Inferior parietal cortex (tissue), 1 donor: ENCODE measurements at regions not wholly inside any gene's neighbourhood (a gene's known extent, or its start where the extent isn't known, plus 50 kb on each side); places are given as distances from the start of the nearest gene placed in this dataset.

Source experiments
- DNase-seq: peaks from one replicate; pipeline ENCODE4 v3.0.0-alpha.2; 2016; ENCODE audit errors: extremely low spot score

DNA sequence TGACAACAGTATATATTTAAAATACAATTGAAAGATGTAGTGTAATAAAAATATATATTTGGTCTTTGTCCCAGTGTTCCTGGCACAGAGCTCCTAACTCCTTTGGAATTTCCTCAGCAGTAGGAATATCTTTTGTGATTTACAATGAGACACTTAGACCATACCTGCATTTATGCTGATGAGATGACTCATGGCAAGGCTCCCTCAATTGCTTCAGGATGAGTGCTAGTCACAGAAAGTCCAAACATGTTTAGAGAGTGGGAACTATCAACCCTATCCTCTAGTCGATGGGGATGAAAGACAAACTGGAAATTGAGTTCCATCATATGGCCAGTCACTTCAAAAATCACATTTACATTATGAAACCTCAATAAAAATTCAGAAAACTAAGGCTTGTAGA, 588.3 kb upstream of the LMCD1 start:
- DNase-seq = no peak

DNA sequence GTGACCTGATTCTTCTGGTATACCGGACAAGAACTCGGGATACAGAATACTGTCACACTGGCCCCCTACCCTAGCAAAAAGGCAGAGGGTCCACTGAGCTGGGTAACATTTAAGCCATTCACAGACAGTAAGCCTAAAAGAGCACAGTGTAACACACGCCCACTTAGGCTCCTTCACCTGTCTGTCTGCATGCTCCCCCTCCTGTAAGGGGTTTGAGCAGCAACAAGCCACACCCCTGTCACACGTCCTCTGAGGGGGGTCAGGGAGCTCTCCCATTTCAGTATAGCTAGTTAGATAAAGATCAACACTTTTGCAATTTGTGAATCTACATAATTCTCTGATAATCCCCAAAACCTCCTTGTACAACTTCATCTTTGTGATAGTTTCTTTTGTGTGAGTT, 586.3 kb upstream of the LMCD1 start:
- DNase-seq = no peak

- DNase-seq = no peak
These were observed 584.0 kb upstream of the LMCD1 start for GRCh38 chr3:7917443-7918151.

DNA sequence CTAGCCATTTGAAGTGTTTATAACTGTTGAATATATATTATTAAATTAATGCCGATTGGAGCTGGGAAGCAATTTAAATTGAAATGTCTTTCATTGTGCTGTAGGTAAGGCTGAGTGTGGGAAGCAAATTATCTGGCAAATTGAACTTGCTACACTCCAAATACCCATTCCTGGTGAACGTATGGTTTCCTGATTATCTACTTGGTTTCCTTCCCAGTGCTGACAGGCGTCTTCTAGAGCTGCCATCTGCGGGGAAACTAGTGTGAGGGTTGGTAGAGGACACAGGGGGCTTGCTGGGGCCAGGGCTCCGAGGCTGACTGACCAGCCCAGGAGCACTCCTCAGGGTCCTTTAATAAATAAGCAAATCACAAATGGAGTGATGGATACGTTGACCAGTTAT, 581.4 kb upstream of the LMCD1 start:
- no peak for DNase-seq

DNA sequence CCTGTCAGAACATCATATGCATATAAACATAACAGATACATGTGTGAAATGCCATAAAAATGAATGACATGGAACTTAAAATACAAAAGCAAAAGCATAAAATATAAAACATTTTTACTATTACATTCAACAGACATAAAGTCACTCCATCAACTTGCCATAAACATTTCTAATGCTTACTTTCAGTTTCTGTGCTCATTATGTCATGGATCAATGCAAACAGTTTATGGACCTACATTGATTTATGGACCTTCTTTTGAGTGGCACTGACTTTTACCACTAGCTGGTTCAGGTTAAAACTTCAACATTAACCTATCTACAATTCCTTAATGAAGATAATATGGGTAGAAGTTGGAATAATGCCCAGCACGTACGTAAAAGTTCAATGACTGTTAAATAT, 577.4 kb upstream of the LMCD1 start:
- DNase-seq = no peak

DNA sequence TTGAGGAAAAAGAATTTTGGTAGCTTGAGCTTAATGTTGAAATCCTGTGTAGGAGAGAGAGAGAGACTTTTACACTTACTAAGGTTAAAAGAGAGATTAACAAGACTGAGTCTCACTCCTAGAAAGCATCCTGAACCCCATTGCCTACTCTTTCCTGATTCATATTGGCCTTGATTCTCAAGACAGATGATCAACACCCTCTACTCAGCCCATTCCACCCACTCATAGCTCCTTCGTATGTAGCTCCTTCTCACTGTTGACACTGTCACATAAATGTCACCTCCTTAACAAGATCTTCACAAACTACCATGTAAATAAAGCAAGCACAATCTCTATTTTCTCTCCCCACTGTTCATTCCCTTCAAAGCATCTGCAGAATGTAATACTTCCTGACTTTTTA, 574.6 kb upstream of the LMCD1 start:
- no peak for DNase-seq

- no peak for DNase-seq
These were observed 573.8 kb upstream of the LMCD1 start for GRCh38 chr3:7927864-7928263.

- DNase-seq = no peak
These were observed 572.2 kb upstream of the LMCD1 start for GRCh38 chr3:7929319-7929889.

GRCh38 chr3:7934362-7934761, 567.3 kb upstream of the LMCD1 start:
- no peak for DNase-seq

DNA sequence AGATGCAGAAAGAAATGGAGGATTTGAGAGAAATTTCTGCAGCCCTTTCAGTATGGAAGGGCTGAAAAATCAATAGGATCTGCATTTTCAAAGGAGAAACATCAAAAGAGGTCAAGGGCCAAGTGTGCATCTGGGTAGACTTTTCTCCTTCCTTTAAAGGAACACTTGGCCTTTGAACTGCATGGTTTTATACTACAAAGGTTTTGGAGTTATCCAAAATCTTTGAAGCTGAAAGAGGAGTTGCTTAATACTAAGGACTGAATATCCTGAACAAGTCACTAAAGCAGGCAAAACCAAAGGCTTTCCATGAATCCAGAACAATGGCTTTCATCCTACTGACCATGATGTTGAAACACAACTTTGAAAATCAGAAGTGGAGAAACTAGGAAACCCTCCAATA, 553.7 kb upstream of the LMCD1 start:
- DNase-seq = no peak

GRCh38 chr3:7950890-7951289, 550.7 kb upstream of the LMCD1 start:
- no peak for DNase-seq

DNA sequence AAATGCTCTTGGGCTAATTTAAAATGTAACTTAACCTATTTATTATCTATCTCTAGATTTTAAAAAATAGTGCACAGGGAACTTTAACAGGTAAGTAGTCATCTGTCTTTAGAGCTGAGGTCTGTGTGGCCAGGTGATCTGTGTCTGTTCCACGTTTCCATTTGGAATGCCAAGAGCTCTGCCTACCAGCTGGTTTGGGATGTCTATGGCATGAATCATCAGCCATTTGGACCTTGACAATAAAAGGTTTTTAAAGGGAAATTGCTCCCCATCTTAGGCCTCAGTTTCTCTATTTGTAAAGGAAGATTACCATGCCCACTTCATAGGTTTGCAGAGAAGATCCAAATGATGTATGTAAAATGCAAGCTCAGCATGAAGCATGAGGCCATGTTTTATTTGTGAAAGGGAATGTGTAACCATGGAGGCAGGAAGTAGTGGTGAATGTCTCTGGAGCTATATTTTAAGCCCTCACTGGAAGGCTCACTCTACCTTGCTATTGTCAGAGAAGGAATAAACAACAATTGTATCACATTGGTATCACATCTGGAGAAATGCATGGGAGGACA, 548.1 kb upstream of the LMCD1 start:
- DNase-seq = no peak

DNA sequence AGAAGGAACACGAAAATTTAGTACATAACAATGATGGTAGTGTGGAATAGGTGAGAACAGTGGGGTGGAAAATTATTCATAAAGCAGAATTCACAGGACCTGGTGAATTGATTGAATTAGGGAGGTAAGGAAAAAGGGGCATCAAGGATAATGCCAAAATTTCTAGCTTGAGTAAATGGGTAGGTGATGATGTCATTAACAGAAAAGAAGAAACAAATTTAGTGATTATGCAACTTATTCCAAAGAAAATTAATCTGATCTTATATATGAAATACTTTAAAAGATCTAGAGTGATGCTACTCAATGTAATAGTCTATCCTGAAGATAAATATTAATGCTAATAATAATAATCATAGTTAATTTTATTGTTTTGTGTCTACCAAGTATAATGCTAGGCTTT, 544.6 kb upstream of the LMCD1 start:
- no peak for DNase-seq

DNA sequence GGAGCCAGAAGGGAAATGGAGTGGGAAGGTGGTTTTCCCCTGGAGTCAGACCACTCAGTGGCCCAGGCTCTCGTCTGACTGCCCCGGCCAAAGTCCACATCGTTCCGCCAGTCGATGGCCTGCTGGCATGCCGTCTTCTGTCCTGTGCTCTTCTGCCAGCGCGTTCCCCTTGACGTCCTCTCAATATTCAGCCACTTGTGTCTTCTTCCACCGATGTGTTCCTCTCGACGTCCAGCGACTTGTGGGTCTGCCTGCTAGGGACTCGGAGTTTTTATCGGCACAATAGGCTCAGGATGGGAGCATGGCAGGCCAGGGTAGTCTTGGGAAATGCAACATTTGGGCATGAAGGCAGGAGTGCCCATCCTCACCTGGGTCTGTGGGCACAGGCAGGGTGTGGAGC, 542.5 kb upstream of the LMCD1 start:
- DNase-seq = no peak

- no peak for DNase-seq
These were observed 541.0 kb upstream of the LMCD1 start for GRCh38 chr3:7960601-7961000.

GRCh38 chr3:7962301-7962700, 539.3 kb upstream of the LMCD1 start:
- peak; percentile 23 for DNase-seq

- DNase-seq = no peak
These were observed 536.7 kb upstream of the LMCD1 start for GRCh38 chr3:7964899-7965298.

- DNase-seq = no peak
These were observed 528.6 kb upstream of the LMCD1 start for GRCh38 chr3:7973006-7973405.

DNA sequence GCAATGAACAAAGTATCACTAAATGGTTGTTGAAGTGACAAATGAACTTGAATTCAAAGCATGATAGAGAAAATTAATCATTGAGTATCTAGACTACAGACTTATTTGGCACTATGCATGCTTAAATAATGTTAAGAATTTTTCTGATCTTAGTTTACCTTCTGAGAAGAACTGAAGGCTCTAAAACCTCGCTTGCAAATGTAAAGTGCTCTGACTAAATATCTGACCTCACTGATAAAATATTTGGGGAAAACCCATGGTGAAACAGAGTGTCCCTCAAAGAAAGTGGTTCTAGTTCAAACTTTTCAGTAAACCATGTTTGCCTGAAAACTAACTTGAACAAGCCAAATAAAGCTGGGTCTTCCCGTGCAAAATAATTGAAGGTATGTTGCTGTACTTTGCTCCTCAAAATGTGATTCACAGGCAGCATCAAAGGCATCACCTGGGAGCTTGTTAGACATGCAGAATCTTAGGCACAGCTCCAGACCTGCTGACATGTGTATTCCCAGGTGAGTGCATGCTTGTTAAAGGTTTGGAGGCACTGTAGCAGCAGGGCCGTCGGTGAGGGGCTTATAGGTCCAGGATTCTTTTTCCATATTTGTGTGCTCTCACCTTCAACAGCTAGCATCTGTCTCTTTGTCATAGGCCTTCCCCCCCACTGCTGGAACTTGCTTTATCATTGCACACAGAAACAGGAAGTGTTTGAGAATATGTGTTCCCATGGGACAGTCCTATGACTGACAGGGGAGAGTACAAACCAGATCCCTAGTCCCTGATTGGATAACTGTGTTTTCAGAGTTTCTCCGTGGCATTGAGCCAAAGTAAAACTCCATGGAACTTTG, 524.2 kb upstream of the LMCD1 start:
- DNase-seq = no peak

DNA sequence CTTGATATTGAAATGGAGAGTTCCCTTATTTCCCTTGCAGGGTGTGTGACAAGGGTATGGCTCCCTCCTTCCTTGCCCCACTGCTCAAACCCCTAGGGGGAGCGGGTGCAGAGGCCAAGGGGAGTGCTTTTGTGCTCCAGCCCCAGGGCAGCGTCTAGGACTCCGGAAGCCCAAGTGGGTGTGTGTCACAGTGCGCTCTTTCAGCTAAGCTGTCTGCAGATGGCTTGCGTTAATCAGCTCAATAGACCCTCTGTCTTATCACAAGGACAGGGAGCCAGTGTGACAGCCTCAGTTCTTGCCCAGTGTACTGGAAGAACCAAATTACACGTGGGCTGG, 523.6 kb upstream of the LMCD1 start:
- peak; percentile 56 for DNase-seq

DNA sequence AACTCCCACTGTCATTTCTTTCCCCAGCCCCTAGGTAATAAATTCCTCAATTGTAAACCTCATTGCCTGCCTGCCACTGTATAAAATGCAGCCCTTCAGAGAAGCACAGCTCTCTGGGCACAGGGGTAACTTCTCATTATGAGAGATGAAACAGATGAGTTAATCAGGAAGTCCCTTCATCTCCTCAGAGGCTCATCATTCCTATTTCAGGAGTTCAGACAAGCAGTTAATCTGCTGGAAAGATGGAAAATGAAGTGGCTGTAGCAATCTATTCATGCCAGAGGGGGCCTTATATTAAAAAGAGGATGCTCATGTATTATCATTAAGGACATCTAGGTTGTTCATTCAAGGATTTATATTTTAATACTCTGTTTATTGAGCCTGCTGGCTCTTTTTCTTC, 519.5 kb upstream of the LMCD1 start:
- DNase-seq = no peak

DNA sequence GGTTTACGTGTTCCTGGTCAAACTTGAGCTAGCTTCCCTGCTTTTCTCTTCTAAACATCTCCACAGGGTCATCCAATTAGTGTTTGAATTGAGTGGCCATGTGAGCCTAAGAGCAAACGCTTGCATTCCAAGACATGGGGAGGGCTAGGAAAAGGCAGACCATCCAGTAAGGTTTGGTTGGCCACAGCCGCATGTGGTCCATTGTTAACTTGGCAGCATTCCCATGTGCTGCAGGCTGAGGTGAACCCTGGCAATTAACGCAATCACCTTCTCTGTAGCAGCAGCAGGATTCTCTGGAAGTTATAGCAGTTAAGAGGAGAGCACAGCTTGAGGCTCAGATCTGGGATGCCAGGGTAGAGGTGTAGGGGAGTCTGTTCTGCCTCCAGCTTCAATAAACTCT, 502.2 kb upstream of the LMCD1 start:
- no peak for DNase-seq

GRCh38 chr3:8001307-8001706, 500.3 kb upstream of the LMCD1 start:
- no peak for DNase-seq
